Cardiac muscle cell (in vitro differentiated cells and primary cell): ENCODE measurements at regions not wholly inside any gene's neighbourhood (a gene's known extent, or its start where the extent isn't known, plus 50 kb on each side); places are given as distances from the start of the nearest gene placed in this dataset.

ENCODE experiments used
- DNase-seq, 2 donors: peaks; one replicate each; pipeline versions ENCODE4 v3.0.0 to v3.0.0-alpha.2; 2010 to 2017; ENCODE audit warnings: low read depth in 1 of 2, low spot score in 1 of 2
- H3K27ac ChIP-seq: fragments of 200-600 bp; sonication (generic); 2 replicates; pipeline ENCODE4 v1.5.1; 2016
- H3K27me3 ChIP-seq: fragments of 200-600 bp; sonication (generic); 2 replicates; pipeline ENCODE4 v1.6.0; 2016; ENCODE audit warnings: control low read depth
- H3K36me3 ChIP-seq: fragments of 200-600 bp; sonication (generic); 2 replicates; pipeline ENCODE4 v1.5.1; 2016; ENCODE audit warnings: control low read depth
- H3K4me1 ChIP-seq: fragments of 200-600 bp; sonication (generic); 2 replicates; pipeline ENCODE4 v1.8.1; 2017; ENCODE audit warnings: low read depth, mild to moderate bottlenecking, mixed run types
- H3K4me3 ChIP-seq: fragments of 200-600 bp; sonication (generic); 2 replicates; pipeline ENCODE4 v1.5.1; 2016; ENCODE audit warnings: mild to moderate bottlenecking
- H3K9me3 ChIP-seq: fragments of 200-600 bp; sonication (generic); 2 replicates; pipeline ENCODE4 v1.5.1; 2017; ENCODE audit warnings: low read depth, mild to moderate bottlenecking, control low read depth
- CTCF ChIP-seq: IDR thresholded peaks from 2 replicates; pipeline ENCODE4 v1.5.1; 2012; ENCODE audit warnings: low read depth, mild to moderate bottlenecking, low read length

GRCh38 chr5:98110791-98111190, 662.7 kb upstream of the RGMB start:
- H3K27ac ChIP-seq: no peak overlapping the region
- H3K4me1 ChIP-seq: no peaks in the 10 kb centered on the region
- TF ChIP-seq CTCF: no peak
- H3K36me3 ChIP-seq: no peaks in the 10 kb centered on the region
- no peak for DNase-seq
- no peaks in the 10 kb centered on the region for H3K9me3 ChIP-seq
- H3K27me3 ChIP-seq: no peaks in the 10 kb centered on the region
- H3K4me3 ChIP-seq: no peak overlapping the region

- Histone ChIP-seq H3K36me3 (no peaks in the 10 kb centered on the region), H3K4me1 (no peaks in the 10 kb centered on the region), H3K4me3 (no peak overlapping the region), H3K27ac (no peak overlapping the region), H3K27me3 (no peaks in the 10 kb centered on the region), H3K9me3 (no peaks in the 10 kb centered on the region)
- no peak for TF ChIP-seq CTCF
- DNase-seq: no peak
These were observed 661.8 kb upstream of the RGMB start for GRCh38 chr5:98111686-98112085.

GRCh38 chr5:98121036-98121936, 652.2 kb upstream of the RGMB start:
- H3K9me3 ChIP-seq: no peaks in the 10 kb centered on the region
- no peaks in the 10 kb centered on the region for H3K36me3 ChIP-seq
- H3K27ac ChIP-seq: no peak overlapping the region
- DNase-seq: no peak
- TF ChIP-seq CTCF: no peak
- H3K27me3 ChIP-seq: no peaks in the 10 kb centered on the region
- no peaks in the 10 kb centered on the region for H3K4me1 ChIP-seq
- no peak overlapping the region for H3K4me3 ChIP-seq

- Histone ChIP-seq H3K27ac (no peak overlapping the region), H3K27me3 (no peaks in the 10 kb centered on the region), H3K9me3 (no peaks in the 10 kb centered on the region), H3K4me3 (no peak overlapping the region), H3K36me3 (no peaks in the 10 kb centered on the region), H3K4me1 (no peaks in the 10 kb centered on the region)
- no peak for DNase-seq
- no peak for TF ChIP-seq CTCF
These were observed 645.2 kb upstream of the RGMB start for GRCh38 chr5:98128271-98128670.

GRCh38 chr5:98128846-98129245, 644.6 kb upstream of the RGMB start:
- H3K27ac ChIP-seq: no peak overlapping the region
- H3K9me3 ChIP-seq: no peaks in the 10 kb centered on the region
- H3K4me3 ChIP-seq: no peak overlapping the region
- H3K27me3 ChIP-seq: no peaks in the 10 kb centered on the region
- H3K4me1 ChIP-seq: no peaks in the 10 kb centered on the region
- no peaks in the 10 kb centered on the region for H3K36me3 ChIP-seq
- no peak for DNase-seq
- TF ChIP-seq CTCF: no peak
